ENCODE measurements at regions not wholly inside any gene's neighbourhood (a gene's known extent, or its start where the extent isn't known, plus 50 kb on each side); places are given as distances from the start of the nearest gene placed in this dataset.
"Not testable (repeated sequence)": the region's sequence is repeated elsewhere in the genome, so short reads cannot be mapped to it uniquely, and the experiment has no call there.

DNA sequence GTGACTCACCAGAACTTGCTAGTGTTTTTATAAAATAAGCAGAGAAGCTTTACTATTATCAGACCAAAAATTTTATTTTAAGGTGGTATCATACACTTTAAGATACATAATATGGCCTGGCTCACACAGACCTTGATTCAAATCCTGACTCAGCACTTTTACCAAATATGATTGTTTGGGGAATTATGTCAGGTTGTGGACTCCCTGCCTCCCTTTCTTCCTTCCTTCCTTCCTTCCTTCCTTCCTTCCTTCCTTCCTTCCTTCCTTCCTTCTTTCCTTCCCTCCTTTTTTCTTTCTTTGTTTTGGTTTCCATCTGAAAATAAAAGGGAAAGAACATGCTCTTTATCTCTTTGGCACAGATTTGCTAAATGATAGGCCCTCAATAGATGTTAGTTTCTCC, 186.0 kb upstream of the MMS22L start:
- TF ChIP-seq CTCF (IDR thresholded peaks at IDR 0.05; ENCODE audit: extremely low read depth, insufficient read depth, missing control alignments) = no peak
- in situ Hi-C loops (cut with MboI; ENCODE audit: low pct_unique_long_range_greater_than_20kb, low sequenced_read_pairs, unreplicated experiment) = no loop called here
- no peak for DNase-seq (ENCODE audit: low spot score)

DNA sequence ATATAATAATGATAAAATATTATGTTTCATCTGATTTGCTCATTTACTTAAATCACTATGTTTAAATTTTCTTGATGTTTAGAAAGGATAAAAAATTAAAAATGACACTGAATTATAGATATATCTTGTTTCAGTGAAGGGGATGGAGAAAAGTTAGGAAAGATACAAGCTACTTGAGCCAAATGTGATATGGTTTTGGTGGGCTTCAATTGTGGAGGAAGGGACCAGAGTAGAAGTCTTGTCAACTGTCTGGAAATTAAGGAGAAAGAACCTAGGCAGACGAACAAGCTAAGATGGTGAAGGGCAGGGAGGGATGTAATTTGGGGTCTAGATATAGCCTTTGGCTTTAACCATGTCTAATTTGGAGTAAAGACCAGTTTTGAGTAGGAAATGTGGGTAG, 186.4 kb upstream of the MMS22L start:
- in situ Hi-C loops (cut with MboI; ENCODE audit: low pct_unique_long_range_greater_than_20kb, low sequenced_read_pairs, unreplicated experiment) = no loop called here
- no peak for DNase-seq (ENCODE audit: low spot score)
- no peak for TF ChIP-seq CTCF (IDR thresholded peaks at IDR 0.05; ENCODE audit: extremely low read depth, insufficient read depth, missing control alignments)

DNA sequence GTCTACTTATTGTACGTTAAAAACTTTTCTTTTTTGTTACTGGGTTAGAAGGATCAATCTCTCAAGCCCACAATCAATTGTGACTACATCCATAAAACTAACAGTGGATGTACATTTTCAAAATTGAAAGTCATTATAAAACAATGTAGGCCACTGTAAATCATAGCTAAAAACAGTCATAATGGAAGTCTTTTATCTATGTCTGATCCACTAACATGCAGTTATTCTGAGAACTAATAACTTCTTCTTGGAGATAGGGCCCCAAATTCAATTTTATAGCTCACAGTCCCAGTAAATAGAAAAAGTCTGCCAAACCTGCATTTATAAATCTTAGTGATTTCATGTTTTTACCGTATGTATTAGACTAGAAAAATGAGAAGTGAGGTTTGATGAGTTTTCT, 187.3 kb upstream of the MMS22L start:
- DNase-seq (ENCODE audit: low spot score) = no peak
- in situ Hi-C loops (cut with MboI; ENCODE audit: low pct_unique_long_range_greater_than_20kb, low sequenced_read_pairs, unreplicated experiment) = no loop called here
- no peak for TF ChIP-seq CTCF (IDR thresholded peaks at IDR 0.05; ENCODE audit: extremely low read depth, insufficient read depth, missing control alignments)

DNA sequence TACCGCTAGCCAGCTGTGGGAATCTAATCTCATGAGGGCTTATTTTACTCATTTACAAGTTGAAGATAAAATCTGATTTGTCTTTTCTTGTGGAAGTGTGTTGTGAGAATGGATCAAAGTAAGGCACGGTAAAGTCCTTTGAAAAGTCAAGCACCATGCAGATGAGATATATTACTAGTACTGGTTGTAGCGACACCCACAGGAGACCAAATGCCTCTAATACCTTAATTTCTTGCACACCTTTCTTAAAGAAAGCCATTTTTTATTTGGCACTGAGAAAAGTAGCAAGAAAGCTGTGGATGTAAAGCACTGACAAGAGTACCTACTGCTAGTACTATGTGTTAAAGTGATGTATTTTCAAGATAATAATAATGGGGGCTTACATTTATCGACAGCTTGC, 191.0 kb upstream of the MMS22L start:
- no peak for DNase-seq (ENCODE audit: low spot score)
- in situ Hi-C loops (cut with MboI; ENCODE audit: low pct_unique_long_range_greater_than_20kb, low sequenced_read_pairs, unreplicated experiment) = no loop called here
- TF ChIP-seq CTCF (IDR thresholded peaks at IDR 0.05; ENCODE audit: extremely low read depth, insufficient read depth, missing control alignments) = no peak

DNA sequence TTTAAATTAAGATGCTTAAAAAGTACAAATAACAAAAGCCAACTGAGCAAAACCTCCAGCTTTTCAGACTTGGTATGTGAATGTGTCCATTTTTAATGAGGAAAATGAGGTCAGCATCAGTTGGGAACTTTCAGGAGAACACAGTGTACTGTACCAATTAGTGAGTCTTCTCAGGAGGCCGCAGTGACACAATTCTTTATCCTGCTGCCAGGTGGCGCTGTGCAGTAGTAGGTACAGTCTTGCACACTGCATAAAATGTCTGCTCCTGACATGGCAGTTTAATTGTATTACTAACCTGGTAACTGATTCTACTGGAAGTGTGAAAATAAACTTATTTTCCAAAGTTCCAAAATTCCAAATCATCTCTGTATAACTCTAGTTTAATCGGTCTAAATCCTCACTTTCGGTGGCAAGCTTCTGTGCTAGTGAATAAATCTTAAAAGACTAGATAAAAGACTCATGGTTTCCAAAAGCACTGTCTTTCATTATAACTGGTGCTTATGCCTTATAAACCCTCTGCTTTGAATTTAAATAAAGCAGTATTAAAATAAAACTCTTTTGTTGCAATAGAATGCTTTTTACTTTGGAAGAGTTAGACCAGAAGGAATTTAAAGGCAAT, 214.8 kb upstream of the MMS22L start:
- in situ Hi-C loops (cut with MboI; ENCODE audit: low pct_unique_long_range_greater_than_20kb, low sequenced_read_pairs, unreplicated experiment) = no loop called here
- TF ChIP-seq CTCF (IDR thresholded peaks at IDR 0.05; ENCODE audit: extremely low read depth, insufficient read depth, missing control alignments) = peak; percentile 90
- DNase-seq (ENCODE audit: low spot score) = peak; percentile 35

DNA sequence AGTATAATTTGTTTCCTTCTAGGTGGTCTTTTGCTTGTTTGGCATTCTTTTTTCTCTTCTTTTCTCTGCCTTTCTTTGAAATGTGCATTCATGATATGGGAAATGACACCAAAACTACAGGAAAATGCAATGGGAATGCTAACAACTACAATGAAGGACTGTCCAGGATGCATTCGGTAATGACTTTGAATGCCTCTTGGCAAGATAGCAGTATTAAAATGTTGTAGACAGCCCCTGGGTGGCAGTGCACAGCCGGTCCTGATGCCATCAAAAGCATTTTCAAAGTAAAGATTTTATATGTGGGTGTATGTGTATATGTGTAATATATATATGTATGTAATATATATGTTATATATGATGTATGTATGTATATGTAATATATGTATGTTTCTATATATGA, 218.8 kb upstream of the MMS22L start:
- in situ Hi-C loops (cut with MboI; ENCODE audit: low pct_unique_long_range_greater_than_20kb, low sequenced_read_pairs, unreplicated experiment) = no loop called here
- no peak for TF ChIP-seq CTCF (IDR thresholded peaks at IDR 0.05; ENCODE audit: extremely low read depth, insufficient read depth, missing control alignments)
- DNase-seq (ENCODE audit: low spot score) = no peak

DNA sequence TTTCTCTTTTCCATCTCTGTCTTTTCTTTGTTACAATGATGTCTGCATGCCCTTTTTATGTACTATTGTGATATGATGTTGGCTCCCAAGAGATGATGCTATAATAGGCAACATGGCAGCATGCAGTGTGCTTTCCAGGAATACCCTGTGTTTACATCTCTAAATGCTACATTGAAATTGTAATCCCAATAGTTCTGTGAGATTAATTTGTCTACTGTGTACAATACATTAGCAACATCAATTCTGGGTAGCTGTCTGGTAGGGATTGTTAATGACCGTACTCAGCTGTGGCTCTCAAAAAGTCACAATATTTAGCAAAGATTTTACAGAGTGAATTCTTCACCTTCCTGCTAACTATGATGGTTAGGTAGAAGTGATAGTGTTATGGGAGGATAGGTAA, 225.6 kb upstream of the MMS22L start:
- DNase-seq (ENCODE audit: low spot score) = no peak
- in situ Hi-C loops (cut with MboI; ENCODE audit: low pct_unique_long_range_greater_than_20kb, low sequenced_read_pairs, unreplicated experiment) = no loop called here
- no peak for TF ChIP-seq CTCF (IDR thresholded peaks at IDR 0.05; ENCODE audit: extremely low read depth, insufficient read depth, missing control alignments)

DNA sequence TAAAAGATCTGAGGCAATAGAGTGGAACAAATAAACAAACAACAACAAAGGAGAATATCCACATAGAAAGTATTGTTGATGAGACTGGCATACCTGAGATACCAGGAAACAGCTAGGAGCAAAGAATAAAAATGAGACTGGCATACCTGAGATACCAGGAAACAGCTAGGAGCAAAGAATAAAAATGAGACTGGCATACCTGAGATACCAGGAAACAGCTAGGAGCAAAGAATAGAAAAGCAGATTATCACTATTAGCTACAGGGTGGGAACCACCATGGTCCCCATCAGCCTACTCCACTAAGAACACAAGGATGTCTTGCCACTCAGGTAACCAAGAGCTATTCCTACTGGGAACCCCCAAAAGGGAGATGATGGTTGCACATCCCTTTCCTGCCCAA, 230.2 kb upstream of the MMS22L start:
- DNase-seq (ENCODE audit: low spot score); in situ Hi-C loops (cut with MboI; ENCODE audit: low pct_unique_long_range_greater_than_20kb, low sequenced_read_pairs, unreplicated experiment): not testable (repeated sequence)

Measured in GM13977 (cell line).